ENCODE measurements at regions not wholly inside any gene's neighbourhood (a gene's known extent, or its start where the extent isn't known, plus 50 kb on each side); places are given as distances from the start of the nearest gene placed in this dataset.
"Not testable (repeated sequence)": the region's sequence is repeated elsewhere in the genome, so short reads cannot be mapped to it uniquely, and the experiment has no call there.

GRCh38 chr9:38342532-38342931, 50.0 kb upstream of the ALDH1B1 start:
- no peak for DNase-seq

DNA sequence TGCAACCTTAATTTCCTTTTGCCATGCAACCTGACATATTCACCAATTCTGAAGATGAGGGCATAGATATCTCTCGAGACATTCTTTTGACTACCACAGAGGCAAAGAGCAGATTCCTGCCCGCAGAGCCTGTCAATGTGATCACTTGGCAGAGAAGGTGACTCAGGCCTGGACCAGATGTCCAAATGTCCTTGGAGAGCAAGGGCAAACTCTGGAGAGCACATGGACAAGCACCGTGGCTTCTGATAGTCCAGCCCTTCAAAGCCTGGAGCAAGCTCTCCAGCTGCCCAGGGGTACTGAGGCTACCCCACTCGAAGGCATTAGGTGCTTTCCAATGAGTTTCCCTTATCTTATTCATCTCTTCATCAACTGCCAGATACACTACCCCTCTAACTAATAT, 50.4 kb upstream of the ALDH1B1 start:
- DNase-seq, result no peak

DNA sequence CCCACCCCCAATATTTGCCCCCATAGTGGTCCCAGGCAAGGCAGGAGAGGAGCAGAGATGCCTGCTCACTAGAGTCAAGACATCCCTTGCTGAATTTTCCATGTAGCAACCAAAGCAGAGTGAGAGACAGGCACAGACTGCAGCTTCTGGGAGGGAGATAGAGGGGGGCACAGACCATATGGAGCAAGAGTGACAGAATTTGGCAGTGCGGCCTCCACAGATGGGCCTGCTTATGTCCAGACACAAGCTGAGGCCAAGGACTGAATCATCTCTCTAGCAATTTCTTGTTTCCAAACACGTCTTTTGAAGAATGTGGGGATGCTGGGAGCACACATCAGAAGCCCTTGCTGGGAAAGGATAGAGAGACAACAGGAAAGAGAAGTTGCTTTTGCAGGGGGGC, 53.0 kb upstream of the ALDH1B1 start:
- no peak for DNase-seq

DNA sequence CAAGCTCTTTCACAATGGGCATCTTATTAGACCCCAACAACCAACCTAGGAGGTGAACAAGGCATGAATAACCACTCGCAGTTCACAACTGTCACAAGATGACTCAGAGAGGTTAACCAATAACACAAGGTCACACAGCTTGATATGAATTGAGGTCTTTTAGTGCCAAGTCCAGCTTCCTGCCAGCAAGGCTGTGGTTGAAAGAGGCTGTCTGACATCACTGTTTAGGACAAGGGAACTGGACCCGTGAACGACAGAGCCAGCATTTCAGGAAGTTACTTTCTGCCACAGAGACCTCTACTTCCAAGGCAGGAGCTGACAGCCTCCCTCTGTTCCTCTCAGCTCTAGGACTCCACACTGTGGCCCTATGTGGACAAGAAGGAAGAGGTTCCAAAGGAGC, 53.4 kb upstream of the ALDH1B1 start:
- peak in 1 of 5 experiments; percentile 30 for DNase-seq

- DNase-seq, result no peak
Measured at GRCh38 chr9:38338342-38339018, 54.0 kb upstream of the ALDH1B1 start.

- no peak for DNase-seq
Measured at GRCh38 chr9:38337706-38338264, 54.7 kb upstream of the ALDH1B1 start.

GRCh38 chr9:38337181-38337580, 55.3 kb upstream of the ALDH1B1 start:
- no peak for DNase-seq

DNA sequence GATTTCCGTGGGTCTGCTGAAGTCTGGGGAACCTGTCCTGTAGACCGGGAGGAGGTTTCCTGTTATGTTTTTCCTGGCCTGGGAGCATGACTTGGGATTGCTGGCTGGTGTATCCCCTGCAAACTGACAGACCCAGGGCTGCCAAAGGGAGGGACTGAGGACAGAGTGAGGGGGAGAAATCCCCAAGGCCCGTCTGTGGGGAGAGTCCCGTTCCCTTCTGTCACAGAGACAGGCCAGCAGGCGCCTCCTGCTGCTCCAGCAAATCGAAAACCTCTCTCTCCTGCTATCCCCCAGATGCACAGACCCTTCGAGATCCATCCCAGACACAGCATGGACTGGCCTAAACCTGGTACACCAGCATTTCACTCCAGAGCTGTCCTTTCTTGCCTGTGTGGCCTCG, 56.2 kb upstream of the ALDH1B1 start:
- no peak for DNase-seq

- DNase-seq, result no peak
Measured at GRCh38 chr9:38335686-38336085, 56.8 kb upstream of the ALDH1B1 start.

DNA sequence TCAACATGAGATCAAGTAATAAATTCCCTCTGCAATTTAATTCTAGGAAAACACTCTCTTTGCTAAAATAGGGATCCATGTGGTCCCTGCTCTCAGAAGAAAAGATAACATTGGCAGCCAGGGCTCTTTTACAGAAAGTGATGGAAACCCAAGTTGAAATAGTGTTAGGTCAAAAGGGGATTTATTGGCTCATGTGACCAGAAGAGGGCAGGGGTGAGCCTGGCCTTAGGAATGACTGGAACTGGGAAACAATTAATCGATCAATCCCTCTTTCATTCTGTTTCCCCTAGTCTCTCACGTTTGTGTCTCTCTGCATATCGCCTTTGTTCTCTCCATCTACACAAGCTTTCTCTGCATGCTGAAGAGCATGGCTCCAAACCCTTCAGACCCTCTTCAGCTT, 58.3 kb upstream of the ALDH1B1 start:
- no peak for DNase-seq

DNA sequence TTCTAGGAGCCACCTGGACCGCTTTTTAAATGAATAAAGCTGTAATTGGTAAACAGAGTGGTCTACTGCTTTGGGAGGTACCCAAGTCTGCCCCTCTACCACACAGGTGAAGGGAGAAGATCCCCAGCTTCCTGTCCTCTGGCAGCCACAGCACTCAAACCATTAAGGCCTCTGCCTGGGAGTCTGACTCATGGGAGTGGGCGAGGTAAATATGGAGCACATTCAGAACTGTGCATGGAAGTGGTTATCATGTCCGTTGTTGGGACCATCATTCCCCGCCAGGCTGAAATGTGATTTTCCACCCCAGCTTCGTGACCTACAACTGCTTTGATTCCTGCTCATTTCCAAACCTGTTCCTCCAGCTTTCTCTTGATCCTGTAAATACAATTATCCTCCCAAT, 59.5 kb upstream of the ALDH1B1 start:
- DNase-seq, result no peak

- no peak for DNase-seq
Measured at GRCh38 chr9:38332625-38333024, 59.9 kb upstream of the ALDH1B1 start.

DNA sequence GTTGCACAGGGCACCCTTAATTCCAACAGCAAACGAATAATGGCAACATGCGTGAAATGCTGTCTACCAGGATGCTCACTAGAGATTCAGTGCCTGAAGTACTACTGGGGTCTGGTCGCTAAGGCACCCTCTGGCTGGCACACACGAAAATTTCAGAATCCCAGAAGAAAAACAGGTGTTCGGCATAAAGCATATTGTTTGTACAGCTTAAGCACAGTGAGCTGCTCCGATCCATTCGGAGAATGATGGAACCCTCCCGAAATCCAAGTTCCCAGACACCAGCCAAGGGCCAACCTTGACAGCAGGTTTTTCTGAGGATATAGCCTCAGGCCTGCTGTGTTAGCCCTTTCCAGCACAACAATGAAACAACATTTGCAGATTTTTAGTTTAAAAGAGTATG, 61.4 kb upstream of the ALDH1B1 start:
- DNase-seq, result no peak

- DNase-seq, result no peak
Measured at GRCh38 chr9:38329968-38330367, 62.5 kb upstream of the ALDH1B1 start.

DNA sequence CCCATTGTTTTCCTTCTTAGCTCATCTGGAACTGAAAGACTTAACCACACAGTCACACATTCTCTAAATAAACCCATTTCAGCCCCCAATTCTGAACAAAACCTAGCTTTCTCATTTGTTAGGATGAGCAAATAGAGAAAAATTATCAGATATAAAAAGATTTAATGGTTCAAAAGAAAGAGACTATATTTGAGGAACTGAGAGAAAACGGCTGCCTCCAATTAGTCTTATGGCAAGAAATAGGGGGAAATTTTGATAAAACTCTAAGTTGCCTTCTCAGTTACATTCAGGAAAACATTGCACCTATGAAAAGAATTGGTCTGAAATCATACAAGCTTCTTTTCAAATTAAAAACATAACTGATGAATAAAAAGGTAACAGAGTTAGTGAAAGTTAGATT, 63.7 kb upstream of the ALDH1B1 start:
- no peak for DNase-seq

- DNase-seq, result no peak
Measured at GRCh38 chr9:38326122-38326521, 66.4 kb upstream of the ALDH1B1 start.

- DNase-seq, result not testable (repeated sequence)
Measured at GRCh38 chr9:38324213-38324612, 68.3 kb upstream of the ALDH1B1 start.

DNA sequence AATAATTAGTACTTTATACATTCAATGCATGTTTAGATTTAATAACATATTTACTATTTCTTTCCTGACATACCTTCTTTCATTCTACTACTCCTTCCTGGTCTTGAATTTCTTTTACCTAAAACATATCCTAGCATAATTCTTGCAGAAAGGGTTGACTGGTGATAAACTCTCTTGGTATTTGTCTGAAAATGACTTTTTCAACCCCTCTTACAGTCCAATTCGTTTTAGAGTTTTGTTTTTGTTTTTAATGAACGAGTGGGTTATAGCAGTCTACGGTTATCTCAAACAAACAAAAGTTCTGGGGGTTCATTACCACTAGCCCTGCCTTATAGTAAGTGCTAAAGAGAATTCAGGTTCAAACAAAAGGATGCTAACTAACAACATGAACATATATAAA, 69.6 kb upstream of the ALDH1B1 start:
- no peak for DNase-seq

DNA sequence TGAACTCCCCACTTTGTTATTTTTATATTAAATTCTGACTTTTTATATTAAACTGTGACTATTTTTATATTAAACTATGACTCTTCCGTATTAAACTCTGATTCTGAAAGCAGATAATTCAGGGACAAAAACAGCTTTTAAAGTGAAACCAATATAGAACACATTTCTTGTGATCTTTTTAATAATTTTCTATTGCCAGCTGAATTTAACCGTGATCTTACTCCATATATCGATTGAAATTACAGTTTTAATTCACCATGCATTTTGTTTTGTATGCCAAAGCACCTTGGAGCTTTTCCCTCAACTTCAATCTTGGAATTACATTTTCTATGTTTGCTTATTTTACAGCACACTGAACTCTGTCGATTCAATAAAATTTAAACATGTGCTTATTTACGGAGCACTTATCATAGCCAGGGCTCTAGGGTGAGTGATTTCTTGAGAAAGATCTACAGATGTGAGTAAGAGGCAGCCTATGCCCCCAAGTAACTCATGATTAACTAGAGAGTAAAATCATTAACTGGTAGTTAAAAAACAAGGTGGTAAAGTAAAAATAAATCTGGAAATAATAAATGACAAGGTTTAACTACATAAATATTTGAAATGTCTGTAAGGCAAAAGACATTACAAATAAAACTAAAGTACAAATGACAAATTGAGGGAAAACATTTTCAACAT, 72.9 kb upstream of the ALDH1B1 start:
- DNase-seq, result no peak

GRCh38 chr9:38318759-38319495, 73.6 kb upstream of the ALDH1B1 start:
- peak in 1 of 5 experiments; percentile 59 for DNase-seq

GRCh38 chr9:38316166-38316780, 76.2 kb upstream of the ALDH1B1 start:
- DNase-seq, result no peak

GRCh38 chr9:38315085-38315595, 77.4 kb upstream of the ALDH1B1 start:
- DNase-seq, result no peak

DNA sequence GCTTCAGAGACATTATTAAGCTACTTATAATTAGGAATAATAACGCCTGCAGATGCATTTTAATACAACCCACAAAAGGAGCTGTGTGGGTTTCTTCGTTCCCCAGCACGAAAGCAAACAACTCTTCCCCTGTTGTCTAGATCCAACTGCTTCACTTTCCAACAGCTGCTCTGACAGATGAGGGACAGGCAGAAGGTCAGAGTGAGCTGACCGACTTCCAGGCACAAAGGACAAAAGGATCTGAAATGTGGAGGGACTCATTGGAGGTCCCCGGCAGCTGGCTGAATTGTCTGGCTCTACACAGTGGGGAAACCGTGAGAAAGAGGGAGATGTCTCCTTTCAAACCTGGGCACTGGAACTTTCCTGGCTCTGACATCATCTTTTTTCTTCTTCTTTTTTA, 79.1 kb upstream of the ALDH1B1 start:
- no peak for DNase-seq
